HG02938 (cell line): ENCODE measurements at regions not wholly inside any gene's neighbourhood (a gene's known extent, or its start where the extent isn't known, plus 50 kb on each side); places are given as distances from the start of the nearest gene placed in this dataset.
A peak's percentile ranks its signal among the peaks of the same experiment; 100 is the strongest.

Experiments used
- ATAC-seq: cut with Tn5 transposase; IDR thresholded peaks from one replicate; pipeline ENCODE4 v1.9.1; 2021; ENCODE audit warnings: mild to moderate bottlenecking, moderate library complexity; ENCODE audit not compliant: unreplicated experiment

GRCh38 chr7:96638669-96639068 lies 71.0 kb downstream of the SEM1 start:
- no peak for ATAC-seq

- ATAC-seq: no peak
Observed at GRCh38 chr7:96637522-96637921, 72.1 kb downstream of the SEM1 start.

GRCh38 chr7:96636979-96637378 lies 72.7 kb downstream of the SEM1 start:
- ATAC-seq: no peak

- no peak for ATAC-seq
Observed at GRCh38 chr7:96636342-96636860, 73.2 kb downstream of the SEM1 start.

- no peak for ATAC-seq
Observed at GRCh38 chr7:96629884-96630283, 79.8 kb downstream of the SEM1 start.

GRCh38 chr7:96624954-96625353 lies 84.7 kb downstream of the SEM1 start:
- no peak for ATAC-seq

- ATAC-seq: no peak
Observed at GRCh38 chr7:96621932-96622331, 87.7 kb downstream of the SEM1 start.

GRCh38 chr7:96614154-96614867 lies 95.3 kb downstream of the SEM1 start:
- ATAC-seq: peak; percentile 65

- no peak for ATAC-seq
Observed at GRCh38 chr7:96612034-96612433, 97.6 kb downstream of the SEM1 start.

GRCh38 chr7:96605045-96605716 lies 104.5 kb downstream of the SEM1 start:
- ATAC-seq: no peak

GRCh38 chr7:96599288-96599936 lies 110.2 kb downstream of the SEM1 start:
- ATAC-seq: no peak

GRCh38 chr7:96598421-96598820 lies 111.2 kb downstream of the SEM1 start:
- ATAC-seq: no peak

- ATAC-seq: no peak
Observed at GRCh38 chr7:96596120-96596826, 113.4 kb downstream of the SEM1 start.

- no peak for ATAC-seq
Observed at GRCh38 chr7:96591900-96592676, 117.6 kb downstream of the SEM1 start.

GRCh38 chr7:96591159-96591899 lies 118.3 kb downstream of the SEM1 start:
- ATAC-seq: no peak

- no peak for ATAC-seq
Observed at GRCh38 chr7:96589038-96589437, 120.6 kb downstream of the SEM1 start.

- no peak for ATAC-seq
Observed at GRCh38 chr7:96579119-96579518, 130.5 kb downstream of the SEM1 start.

- no peak for ATAC-seq
Observed at GRCh38 chr7:96578606-96579005, 131.0 kb downstream of the SEM1 start.

- no peak for ATAC-seq
Observed at GRCh38 chr7:96563409-96563808, 146.2 kb downstream of the SEM1 start.

- no peak for ATAC-seq
Observed at GRCh38 chr7:96562966-96563365, 146.7 kb downstream of the SEM1 start.
